HG03565 (cell line): ENCODE measurements at regions not wholly inside any gene's neighbourhood (a gene's known extent, or its start where the extent isn't known, plus 50 kb on each side); places are given as distances from the start of the nearest gene placed in this dataset.

Experiments used
- ATAC-seq: cut with Tn5 transposase; IDR thresholded peaks from one replicate; pipeline ENCODE4 v1.9.1; 2021; ENCODE audit warnings: mild to moderate bottlenecking, moderate library complexity; ENCODE audit not compliant: unreplicated experiment

GRCh38 chrX:79300856-79301255 lies 66.3 kb downstream of the ITM2A start:
- no peak for ATAC-seq

- ATAC-seq: no peak
Observed at GRCh38 chrX:79290596-79290995, 76.5 kb downstream of the ITM2A start.

- ATAC-seq: no peak
Observed at GRCh38 chrX:79288733-79289132, 78.4 kb downstream of the ITM2A start.

DNA sequence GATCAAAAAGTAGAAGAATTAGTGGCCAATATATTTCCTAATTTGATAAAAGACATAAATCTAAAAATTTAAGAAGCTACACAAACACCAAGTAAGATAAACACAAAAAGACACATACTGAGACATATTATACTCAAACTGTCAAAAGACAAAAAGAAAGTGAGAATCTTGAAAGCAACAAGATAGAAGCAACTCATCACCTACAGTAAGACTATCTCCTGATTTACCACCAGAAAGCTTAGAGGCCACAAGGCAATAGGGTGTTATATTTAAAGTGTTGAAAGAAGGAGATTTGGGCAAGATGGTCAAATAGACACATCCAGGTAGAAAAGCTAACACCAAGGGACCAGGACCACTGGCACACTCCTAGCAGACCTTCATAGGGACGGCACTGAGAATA lies 79.4 kb downstream of the ITM2A start:
- no peak for ATAC-seq

GRCh38 chrX:79281775-79282174 lies 85.4 kb downstream of the ITM2A start:
- no peak for ATAC-seq

DNA sequence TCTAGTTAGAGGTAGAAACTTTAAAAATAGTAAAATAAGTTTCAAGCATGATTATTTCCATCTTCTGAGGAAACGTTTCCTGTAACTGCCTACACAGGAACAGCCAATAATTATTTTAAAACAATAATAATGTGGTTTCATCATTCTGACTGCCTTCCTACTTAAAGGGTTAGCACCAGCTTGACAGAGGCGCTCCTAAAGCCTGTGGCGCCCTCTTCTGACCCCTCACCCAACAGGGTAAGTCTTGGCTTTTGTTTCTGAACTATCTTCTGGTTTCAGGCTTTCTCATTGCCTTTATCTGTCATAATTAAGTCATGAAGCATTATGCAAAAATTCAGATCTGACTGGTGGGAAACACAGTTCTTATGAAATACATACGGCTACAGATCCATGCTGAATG lies 96.7 kb downstream of the ITM2A start:
- ATAC-seq: peak; percentile 94

DNA sequence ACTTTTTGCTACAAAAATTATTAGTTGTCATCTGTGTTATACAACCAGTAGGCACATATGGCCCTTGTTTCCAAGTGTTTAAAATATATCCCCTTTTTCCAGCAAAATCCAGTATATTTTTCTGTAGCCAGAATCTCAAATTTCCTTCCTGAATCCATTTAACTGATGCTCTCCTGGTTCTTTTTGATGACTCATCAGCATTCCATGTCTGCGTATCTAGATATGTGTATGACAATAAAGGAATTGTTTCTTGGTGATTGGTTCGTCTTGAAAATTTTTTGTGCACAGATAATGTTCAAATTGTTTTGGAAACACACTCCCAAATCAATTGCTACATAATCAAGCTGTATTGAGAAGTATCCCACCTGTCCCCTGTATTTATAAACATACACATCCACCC lies 98.3 kb downstream of the ITM2A start:
- ATAC-seq: no peak

DNA sequence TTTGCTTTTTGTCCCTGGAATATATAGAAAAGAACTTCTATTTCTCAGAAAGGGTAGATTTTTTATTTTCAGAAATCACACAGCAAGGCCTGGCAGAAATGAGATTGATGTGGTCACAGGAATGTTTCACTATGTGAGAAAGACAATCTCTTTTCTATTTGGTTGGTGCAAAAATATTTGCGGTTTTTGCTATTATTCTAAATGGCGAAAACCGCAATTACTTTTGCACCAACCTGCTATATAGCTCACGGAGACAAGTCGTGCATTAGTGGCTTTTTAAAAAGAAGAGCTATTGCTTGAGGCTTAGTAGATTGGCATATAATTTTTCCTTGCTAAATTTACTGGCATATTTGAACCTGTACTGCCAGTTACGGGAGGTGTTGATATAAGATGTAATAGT lies 100.4 kb downstream of the ITM2A start:
- ATAC-seq: no peak

DNA sequence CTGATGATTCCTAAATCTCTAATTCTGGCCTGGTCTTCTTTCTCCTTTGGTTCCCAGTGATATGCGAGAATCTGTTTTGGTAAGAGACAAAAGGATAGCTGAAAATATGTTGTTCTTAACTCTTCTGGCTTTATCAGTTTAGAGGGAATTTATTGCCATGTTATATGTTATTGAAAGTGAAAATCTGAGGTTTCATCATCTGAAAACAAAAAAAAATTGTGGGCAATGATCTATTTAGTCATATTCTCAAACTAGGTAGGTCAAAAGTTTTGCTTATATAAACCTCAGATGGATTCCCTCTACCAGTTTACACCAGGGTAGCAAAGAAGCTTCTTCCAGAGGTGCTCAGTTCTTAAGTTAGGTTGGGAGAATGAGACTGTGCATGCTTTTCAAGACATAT lies 103.6 kb downstream of the ITM2A start:
- ATAC-seq: no peak

DNA sequence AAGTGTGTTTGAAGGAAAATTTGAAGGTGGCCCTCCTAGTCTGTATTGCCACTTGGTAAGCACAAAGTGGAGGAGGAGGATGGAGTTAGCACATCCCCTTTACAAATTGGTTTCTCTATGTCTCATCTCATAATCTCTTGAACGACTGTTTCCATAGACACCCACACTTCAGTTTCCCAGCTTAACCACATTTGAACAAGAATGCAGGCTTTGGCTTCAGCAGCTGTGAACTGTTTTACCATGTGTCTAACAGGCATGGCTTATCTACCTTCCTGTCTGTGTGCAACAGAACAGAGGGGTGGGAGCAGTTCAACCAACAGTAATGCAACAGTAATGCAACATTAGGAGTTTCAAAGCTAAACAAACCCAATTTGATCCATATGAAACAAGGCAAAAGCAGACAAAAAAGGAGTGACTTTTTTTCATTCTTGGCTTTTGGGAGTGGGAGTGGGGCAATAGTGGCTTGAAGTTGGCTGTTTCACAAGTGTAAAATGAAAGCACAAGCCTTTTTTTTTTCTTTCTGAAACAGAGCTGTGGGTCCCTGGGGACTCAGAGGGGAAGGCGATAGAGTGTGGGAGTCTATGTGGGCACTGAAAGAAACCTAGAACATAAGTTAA lies 108.0 kb downstream of the ITM2A start:
- ATAC-seq: peak; percentile 83

DNA sequence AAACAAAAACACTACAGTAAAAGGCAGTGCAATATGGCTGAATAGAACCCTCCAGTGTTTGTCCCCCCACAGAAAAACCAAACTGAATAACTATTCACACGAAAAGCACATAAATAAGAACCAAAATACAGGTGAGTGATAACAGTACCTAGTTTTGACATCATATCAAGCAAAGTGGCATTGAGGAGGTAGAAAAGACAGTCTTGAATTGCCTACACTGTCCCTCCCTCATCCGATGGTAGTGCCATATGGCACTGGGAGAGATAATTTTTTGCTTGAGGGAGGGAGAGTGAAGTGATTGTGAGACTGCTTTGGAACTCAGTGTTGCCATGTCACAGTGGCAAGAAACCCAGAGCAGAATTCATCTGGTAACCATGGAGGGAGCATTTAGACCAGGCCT lies 99.2 kb downstream of the GPR174 start:
- no peak for ATAC-seq

DNA sequence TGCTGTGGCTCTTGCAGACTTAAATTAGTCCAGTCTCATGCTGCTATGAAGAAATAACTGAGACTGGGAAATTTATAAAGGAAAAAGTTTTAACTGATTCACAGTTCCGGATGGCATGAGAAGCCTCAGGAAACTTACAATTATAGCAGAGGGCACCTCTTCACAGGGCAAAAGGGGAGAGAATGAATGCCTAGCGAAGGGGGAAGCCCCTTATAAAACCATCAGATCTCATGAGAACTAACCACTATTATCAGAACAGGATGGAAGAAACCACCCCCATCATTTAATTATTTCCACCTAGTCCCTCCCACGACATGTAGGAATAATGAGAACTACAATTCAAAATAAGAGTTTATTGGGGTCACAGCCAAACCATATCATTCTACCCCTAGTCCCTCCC lies 91.4 kb downstream of the GPR174 start:
- ATAC-seq: no peak

DNA sequence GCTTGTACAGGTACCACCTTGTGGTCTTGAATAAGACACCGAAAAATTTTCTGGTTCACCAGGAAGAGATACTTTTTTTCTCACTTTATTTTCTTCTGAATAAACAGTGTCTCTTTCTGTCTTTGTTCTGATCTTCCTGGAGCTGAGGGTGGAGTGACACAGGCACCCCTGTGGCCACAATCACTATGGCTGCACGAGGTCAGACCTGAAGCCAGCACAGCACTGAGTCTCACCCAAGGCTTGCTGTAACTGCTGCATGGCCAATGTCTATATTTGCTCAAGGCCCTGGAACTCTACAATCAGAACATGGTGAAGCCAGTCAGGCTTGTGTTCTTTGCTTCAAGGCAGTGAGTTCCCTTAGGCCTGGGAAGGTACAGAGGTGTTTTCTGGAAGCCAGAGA lies 87.2 kb downstream of the GPR174 start:
- no peak for ATAC-seq
